Femur (tissue), 1 donor: ENCODE measurements at regions not wholly inside any gene's neighbourhood (a gene's known extent, or its start where the extent isn't known, plus 50 kb on each side); places are given as distances from the start of the nearest gene placed in this dataset.
"Not testable (repeated sequence)": the region's sequence is repeated elsewhere in the genome, so short reads cannot be mapped to it uniquely, and the experiment has no call there.

ENCODE experiments used
- DNase-seq: peaks from one replicate; pipeline ENCODE4 v3.0.0-alpha.2; 2017

DNA sequence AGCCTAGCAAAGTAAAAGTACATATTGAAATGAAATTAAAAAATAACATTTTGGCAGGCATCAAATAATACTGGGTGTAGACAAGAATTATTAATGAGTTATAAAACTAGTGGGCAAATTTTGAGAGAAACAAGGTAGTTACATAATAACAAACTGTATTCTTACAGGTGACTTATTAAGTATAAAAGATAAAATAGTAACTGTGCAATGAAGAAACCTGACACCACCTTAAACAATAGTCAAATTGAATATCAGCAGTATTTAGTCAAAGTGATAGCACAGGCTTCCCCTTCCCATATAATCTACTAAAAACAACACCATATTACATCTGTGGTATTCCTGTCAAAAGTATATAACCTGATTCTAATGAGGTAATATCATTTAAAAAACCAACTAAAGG, 1099.8 kb upstream of the CRIM1 start:
- no peak for DNase-seq

DNA sequence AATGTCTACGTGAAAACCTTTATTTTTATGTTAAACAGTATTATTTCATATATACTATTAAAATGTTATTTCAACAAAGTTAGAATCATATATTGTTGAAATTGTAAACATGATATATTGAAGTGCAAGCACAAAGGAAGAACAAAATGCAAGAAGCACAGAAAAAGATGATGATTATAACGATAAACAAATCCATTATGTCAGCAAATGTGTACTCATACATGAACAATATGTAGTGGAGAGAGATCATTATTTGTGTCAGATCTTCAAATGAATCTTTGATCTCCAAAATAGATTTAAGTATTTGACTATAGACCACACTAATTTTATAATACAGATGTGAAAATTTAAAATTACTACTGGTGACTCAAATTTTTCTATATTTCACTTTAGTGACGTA, 1104.4 kb upstream of the CRIM1 start:
- DNase-seq: no peak

DNA sequence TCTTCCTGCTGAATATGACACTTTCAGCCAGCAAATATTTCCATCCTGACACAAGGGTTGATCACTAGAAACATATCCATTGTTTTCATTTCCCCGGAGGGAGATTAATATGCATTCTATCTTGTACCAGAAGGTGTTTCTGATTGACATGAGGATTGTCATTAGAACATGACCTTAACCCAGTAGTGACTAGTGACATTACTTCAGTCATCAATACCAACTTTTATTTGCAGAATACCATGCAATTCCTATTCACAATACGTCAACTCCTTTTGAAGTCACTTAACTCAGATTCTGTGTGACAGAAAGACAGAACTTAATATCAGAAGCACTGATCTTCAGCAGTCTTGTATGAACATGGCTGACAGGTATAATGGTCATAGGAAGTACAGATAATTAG, 1108.9 kb upstream of the CRIM1 start:
- DNase-seq: no peak

DNA sequence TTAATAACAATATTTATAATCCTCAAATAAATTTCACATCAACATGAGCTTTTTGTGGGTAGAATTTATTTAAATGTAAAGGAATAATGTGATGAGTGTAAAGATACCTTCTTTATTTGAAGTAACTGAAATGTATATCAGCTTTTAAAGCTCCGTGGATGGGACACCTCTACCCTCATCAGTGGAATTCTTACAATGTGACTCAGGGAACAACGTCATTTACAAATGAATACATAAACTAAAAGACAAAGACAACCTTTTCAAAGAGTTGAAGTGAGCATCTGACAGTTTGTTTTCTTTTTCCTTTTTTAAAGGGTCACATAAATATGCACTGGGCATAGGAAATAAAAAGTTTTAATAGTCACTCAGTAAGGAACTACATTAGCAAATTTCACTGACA, 1127.0 kb upstream of the CRIM1 start:
- DNase-seq: no peak

DNA sequence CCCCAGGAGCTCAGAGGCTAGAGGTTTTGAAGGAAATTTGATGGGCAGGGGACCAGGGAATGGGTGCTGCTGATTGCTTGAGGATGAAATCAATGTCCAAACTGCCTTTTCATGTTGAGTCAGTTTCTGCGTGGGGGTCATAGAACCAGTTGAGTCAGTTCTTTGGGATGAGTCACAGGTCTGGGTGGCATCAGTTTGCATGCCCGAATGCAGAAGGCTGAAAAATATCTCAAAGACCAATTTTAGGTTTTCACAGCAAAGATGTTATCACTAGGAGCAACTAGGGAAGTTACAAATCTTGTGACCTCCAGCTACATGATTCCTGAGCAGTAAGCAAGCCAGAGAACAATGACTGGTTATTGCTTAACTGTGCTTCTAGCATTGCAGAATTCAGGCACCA, 1135.1 kb upstream of the CRIM1 start:
- no peak for DNase-seq

DNA sequence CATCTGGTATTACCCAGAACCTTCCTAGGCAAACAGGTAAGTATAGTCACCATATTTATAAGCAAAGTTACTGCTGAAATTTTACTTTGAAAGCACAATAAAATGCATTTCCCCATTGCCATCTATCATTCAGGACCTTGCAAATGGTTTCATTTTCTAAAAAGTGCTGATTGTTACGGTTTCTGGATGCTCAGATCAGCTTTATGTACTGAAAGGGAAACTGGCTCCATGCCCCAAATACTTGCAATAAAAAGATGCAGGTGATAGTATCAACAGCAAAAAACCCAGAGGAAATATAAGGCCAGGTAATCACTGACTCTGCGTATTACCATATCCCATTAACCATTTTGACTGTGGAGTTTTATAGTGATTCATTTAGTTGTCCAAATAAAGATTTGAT, 1150.7 kb upstream of the CRIM1 start:
- no peak for DNase-seq

DNA sequence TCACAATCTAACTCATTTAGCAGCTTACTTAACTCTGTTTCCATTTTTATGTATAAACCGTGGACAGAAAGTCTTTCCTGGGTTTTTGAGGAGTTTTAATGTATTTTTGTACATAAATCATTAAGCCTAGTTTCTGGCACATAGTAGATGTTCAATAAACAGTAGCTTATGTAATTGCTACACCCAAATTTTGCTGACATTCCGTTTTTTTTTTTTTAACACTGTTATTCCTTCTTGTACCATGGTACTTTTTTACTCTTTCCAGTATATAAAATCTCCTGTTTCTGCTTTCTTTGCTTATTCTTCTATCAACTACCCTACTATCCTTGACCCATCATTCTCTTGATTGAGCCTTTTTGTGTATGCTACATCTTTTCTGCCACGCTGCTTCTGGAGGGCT, 1151.3 kb upstream of the CRIM1 start:
- DNase-seq: no peak

DNA sequence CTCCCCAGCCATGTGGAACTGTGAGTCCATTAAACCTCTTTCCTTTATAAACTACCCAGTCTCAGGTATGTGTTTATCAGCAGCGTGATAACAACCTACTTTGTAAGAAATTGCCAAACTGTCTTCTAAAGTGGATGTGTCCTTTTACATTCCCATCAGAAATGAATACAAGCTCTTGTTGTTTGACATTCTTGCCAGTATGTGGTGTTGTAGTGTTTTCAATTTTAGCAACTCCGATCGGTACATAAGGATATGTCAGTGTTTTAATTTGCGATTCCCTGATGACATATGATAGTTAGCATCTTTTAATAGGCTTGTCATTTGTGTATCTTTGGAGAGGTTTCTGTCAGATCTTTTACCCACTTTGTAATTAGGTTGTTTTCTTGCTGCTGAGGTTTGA, 1156.3 kb upstream of the CRIM1 start:
- no peak for DNase-seq

DNA sequence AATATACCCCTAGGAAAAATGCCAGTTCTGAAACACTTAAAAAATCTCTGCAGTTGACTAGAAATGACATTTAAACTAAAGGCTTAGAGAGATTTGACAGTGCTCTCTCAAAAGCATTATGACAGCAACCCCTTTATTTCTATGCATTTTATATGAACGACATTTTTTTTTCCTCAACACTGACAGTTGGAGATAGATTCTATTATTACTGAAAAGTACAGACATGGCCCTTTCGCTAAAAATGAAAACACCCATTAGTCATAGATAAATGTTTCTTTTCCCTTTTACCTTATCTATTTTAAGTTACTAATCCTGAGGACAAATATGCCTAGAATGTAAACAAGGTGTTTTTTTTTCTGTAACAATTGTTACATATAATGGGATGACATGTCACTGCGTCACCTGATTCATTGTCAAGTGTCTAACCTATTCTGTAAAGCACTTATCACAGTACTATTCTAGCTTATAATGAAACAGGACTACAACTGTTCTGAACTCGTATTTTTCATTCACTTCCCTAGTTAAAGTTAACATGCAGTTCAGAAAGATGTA, 1169.6 kb upstream of the CRIM1 start:
- no peak for DNase-seq

DNA sequence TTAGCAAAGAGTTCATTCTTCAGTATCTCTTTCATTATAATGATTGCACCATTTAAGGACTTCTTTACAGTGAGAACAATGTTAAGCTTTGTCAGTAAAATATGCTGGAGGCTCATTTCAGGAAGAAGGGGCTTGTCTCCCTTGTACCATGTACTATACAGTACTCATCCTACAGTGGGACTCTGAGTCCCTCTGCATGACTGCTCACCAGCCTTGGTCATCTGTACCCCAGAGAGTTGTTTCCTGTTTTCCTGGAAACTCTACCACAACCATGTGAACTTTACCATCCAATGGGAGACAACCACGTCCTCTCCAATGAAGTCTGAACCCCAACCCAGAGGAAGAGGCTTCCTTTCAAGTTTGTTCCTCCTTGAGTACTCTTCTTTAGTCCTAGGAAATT, 1171.1 kb upstream of the CRIM1 start:
- no peak for DNase-seq

DNA sequence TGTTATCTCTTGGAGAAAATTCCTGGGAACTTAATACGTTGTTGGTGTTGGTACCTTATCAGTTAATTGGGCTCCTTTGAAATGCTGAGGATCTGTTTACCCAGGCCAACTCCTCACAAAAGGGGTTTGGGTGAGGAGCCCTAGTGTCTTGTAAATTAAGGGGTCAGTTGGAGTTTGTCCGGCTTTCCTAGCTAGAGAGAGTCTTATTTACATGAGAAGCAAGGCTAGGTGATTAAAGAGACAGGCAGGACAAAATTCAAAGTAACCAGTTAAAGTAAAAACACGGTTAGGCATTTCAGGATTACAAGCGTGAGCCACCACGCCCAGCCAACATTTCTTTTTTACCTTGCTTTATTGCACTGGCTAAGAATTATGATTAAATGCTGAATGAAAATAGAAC, 1178.9 kb upstream of the CRIM1 start:
- DNase-seq: not testable (repeated sequence)

DNA sequence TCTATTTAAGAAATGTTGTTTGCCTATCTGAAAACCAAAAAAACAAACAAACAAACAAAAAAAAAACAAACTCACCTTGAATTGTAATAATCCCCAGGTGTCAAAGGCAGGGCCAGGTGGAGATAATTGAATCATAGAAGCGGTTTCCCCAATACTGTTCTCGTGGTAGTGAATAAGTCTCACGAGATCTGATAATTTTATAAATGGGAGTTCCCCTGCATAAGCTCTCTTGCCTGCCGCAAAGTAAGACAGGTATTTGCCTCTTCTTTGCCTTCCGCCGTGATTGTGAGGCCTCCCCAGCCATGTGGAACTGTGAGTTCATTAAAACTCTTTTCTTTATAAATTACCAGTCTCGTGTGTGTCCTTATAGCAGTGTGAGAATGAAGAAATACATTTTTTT, 1180.7 kb upstream of the CRIM1 start:
- DNase-seq: no peak

DNA sequence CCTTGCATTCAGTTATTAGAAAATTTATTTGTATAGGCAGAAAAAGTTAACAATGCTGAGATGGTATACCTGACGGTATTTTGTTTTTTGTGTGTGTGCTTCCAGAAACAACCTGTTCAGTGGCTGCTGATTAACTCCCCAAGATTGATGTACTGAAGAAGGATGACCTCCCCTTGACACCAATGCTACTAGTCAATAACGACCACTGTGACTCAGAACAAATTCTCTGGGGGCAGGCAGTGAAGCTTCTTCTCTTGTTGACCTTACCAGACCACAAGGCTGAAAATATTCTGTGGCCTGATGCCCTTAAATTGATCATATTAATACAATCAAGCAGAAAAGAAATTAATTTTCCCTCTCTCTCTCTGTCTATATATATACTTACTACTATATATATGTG, 1182.9 kb upstream of the CRIM1 start:
- DNase-seq: no peak

DNA sequence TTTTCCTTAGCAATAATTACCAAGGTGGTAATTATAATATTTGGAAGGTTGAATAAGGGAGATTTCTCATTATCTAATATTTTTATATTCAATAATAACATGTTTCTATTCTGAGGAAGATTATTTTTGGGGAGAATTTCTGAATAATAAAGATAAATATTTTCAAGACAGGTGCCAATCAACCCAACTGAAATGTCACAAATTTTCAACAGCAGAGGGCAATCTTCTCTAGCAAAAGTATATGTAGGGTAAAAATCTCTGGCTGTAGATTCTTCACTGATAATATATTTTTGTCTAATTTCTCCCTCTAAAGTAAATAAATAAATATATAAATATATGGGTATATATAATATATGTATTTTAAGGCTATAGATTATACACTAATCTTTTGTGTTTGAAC, 1187.2 kb upstream of the CRIM1 start:
- no peak for DNase-seq

DNA sequence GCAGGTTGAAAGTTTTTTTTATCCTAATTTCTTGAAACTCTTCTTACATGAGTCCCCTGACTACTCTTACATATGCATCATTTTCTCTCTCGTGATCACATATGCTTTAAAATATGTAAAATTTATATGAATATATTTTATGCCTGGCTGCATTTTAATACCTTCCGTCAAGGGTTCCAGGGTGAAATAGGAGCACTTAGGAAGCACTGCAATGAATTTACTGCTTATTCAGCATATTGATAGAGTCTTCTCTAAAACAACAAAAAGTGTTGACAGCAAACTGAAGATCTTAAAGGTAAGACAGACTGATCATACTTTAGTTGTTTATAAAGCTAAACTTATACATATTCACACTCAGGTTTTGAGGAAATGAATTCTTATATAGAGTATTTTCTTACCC, 1191.6 kb upstream of the CRIM1 start:
- no peak for DNase-seq

DNA sequence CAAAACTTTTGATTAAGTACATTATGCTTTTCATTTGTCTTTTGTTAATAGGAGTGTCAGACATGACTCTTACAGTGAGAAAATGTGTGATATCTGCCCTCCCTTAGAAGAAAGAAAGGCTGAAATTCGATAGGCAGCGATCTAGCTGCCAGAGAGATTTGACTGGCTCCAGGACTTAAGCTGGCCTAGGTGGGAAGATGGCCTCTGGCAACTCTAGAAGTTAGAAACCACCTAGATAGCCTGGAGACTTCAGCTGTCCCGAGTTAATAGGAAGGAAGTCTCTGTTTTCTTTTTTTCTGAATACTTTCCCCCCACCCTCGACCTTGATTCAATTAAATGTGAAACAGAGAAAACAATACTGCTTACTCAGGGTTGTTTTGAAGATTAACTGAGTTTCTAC, 1194.7 kb upstream of the CRIM1 start:
- DNase-seq: no peak

DNA sequence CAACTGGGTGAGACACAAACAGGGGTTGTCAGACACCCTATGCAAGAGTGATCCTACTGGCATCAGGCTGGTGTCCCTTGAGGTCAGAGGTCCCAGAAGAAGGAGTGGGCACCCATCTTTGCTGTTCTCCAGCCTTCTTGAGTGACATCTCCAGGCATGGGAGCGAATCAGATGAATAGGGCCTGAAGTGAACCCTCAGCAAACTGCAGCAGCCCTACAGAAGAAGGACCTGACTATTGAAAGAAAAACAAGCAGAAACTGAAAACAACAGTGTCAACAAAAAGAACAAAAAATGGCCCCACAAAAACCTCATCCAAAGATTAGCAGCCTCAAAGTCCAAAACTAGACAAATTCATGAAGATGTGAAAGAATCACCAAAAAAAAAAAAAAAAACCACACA, 1229.7 kb upstream of the CRIM1 start:
- DNase-seq: no peak

DNA sequence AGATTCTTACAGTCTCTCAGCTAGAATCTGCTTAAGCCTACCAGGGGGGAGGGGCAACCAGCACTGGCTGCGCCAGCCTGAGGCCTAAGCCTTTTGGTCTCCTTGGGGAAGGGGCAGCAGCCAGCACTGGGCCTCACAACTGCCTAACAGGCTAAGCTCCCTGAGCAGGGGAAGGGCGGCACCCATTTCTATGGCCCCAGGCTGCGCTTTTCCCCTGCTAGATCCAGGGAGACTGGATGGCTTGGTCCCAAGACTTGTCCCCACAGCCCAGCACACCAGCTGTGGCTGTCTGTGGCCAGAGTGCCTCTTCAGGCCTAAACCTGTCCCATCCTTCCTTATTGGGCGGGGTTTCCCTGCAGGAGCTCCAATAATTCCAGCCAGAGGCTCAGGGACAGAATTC, 1230.3 kb upstream of the CRIM1 start:
- no peak for DNase-seq

DNA sequence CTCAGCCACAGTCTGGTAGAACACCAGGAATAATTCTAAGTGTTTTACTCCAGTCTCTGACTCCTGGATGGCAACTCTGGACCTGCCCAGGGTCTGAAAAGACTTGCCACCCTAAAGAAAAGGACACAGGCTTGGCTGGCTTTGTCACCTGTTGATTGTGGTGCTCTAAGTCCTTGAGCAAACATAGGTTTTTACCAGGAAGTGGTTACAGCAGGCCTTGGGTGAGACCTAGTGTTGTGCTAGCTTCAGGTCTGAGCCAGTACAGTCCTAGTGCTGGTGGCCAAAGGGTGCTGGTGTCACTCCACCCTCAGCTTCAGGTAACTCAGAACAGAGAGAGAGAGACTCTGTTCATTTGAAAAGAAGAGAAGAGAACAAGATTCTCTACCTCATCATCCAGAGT, 1239.4 kb upstream of the CRIM1 start:
- no peak for DNase-seq

DNA sequence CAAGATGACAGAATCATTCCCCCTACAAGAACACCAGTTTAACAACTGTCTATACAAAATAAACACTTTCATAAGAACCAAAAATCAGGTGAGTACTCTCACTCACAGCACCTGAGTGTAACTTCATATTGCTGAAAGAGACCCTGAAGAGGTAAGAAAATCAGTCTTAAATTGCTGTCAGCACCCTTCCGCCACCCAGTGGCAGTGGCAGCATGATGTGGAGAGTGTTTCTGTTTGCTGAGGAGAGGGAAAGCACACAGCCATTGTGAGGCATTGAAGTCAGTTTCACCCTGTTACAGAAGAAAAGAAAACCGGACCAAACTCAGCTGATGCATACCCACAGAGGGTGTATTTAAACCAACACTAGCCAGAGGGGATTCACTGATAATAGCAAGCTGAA, 1240.8 kb upstream of the CRIM1 start:
- no peak for DNase-seq

DNA sequence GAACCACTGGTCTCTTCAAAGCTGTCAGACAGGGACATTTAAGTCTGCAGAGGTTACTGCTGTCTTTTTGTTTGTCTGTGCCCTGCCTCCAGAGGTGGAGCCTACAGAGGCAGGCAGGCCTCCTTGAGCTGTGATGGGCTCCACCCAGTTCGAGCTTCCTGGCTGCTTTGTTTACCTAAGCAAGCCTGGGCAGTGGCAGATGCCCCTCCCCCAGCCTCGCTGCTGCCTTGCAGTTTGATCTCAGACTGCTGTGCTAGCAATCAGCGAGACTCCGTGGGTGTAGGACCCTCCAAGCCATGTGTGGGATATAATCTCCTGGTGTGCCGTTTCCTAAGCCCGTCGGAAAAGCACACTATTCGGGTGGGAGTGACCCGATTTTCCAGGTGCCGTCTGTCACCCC, 1243.2 kb upstream of the CRIM1 start:
- DNase-seq: not testable (repeated sequence)

DNA sequence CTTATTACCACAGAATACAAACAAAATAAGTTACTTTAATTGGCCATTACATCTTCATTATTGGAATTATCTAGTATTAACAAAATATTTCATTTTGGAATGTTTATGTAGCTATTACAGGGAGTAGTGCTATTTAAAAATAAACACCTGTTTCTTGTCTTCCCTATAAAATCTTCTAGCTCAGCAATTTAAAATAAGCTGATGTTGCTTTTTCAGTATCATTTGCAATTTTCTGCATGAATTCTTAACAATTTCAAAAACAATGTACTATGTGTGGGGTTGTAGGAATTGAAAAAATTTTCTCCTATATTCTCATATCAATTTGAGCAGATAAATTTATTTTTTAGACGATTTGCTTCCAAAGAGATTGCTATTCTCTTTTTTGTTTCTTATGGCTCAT, 1251.3 kb upstream of the CRIM1 start:
- DNase-seq: no peak

DNA sequence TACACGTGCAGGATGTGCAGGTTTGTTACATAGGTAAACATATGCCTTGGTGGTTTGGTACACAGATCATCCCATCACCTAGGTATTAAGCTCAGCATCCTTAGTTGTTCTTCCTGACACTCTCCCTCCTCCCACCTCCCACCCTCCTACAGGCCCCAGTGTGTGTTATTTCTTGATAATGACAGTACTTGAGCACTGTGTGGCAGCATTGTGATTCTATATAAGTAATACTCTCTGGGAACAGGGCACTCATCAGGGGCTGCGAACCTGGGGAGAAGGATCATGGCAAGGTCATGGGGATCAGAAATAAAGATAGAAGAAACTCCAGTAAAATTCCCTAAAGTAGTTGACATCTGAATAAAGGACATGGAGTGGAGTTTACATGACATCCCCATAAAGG, 1256.2 kb upstream of the CRIM1 start:
- DNase-seq: no peak

DNA sequence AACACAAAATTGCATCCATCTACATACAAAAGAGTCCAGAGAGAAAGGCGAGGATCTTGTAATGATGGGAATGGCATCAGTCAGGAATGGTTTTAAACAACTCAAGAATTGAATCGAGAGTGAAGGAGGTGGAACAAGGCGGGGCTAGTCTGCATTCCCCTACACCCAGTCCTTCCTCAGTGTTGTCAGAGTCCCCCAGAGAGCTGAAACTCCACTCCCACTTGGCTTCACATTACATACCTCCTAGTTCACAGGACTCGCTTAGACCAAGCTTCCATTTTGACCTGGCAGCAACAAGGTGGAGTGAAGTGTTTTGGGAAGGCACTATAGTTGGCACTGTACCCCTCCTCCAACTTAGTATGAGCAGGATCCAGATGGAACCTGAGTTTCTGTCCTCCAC, 1273.5 kb upstream of the CRIM1 start:
- DNase-seq: no peak

DNA sequence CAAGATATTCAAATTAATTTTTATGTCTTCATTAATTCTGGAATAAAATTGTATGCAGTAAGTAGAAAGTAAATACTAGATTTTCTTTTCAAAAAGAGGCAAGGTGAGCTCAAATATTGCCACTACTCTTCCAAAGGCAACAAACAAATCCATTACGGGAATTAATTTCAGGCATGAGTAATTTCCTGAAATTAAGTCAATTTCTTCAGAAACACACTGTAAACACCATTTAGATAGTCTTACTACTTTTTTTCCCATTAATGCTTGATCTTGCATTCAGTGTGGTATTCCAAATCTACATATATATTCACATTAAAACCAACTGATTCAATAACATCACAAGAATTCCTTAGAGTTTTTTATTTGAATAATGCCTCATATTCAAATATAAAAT, 1274.0 kb upstream of the CRIM1 start:
- DNase-seq: no peak

DNA sequence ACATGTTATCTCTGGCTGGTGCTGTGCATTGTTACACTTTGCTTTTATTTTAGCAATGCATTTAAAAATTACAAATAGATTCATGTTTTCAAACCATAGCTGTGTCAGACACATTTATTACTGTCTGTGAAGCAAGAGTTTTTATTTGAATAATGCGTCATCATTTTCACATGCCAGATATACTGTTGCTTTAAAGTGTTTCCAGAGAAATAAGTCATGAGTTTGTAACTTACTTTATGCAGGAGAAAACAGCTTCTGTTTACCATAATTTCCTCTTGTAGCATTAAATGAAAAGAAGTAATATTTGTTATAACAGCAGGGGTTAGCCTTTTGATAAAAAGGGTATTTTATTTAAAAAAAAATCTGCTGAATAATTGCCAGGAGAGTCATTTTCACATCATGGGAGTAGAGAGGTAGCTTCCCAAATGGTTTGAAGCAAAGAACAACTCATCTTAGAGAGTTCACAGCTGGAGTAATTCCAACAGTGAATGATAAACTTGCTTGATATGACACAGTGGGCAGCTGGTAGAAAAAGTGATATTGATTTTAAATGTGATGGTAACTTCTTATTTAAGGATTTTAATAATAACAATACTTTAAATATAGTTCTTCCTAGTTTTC, 1274.5 kb upstream of the CRIM1 start:
- no peak for DNase-seq
